ENCODE measurements at regions not wholly inside any gene's neighbourhood (a gene's known extent, or its start where the extent isn't known, plus 50 kb on each side); places are given as distances from the start of the nearest gene placed in this dataset.

DNA sequence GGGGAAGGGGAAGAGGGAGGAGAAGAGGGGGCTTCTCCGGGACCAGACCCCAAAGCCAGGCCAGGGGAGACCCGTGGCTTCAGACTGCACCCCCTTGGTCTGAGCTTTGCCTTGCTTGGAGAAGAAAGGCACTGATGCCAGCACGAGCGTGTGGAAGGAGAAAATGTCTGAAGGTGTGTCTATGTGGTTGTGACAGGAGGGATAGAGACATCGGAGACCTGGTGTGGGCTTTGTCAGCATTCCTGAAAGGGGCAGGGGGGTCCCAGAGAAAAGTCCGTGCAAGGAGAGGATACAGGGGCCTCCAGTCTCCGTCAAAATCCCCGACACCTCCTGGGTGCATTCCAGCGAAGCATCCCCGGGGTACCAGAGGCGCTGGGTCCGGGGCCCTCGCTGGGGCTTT lies 139.0 kb upstream of the LHX5 start:
- TF ChIP-seq, protein P1, sequence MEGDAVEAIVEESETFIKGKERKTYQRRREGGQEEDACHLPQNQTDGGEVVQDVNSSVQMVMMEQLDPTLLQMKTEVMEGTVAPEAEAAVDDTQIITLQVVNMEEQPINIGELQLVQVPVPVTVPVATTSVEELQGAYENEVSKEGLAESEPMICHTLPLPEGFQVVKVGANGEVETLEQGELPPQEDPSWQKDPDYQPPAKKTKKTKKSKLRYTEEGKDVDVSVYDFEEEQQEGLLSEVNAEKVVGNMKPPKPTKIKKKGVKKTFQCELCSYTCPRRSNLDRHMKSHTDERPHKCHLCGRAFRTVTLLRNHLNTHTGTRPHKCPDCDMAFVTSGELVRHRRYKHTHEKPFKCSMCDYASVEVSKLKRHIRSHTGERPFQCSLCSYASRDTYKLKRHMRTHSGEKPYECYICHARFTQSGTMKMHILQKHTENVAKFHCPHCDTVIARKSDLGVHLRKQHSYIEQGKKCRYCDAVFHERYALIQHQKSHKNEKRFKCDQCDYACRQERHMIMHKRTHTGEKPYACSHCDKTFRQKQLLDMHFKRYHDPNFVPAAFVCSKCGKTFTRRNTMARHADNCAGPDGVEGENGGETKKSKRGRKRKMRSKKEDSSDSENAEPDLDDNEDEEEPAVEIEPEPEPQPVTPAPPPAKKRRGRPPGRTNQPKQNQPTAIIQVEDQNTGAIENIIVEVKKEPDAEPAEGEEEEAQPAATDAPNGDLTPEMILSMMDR (IDR thresholded peaks at IDR 0.05): no peak
- TF ChIP-seq POLR2A (IDR thresholded peaks at IDR 0.05): no peak
